ENCODE measurements at regions not wholly inside any gene's neighbourhood (a gene's known extent, or its start where the extent isn't known, plus 50 kb on each side); places are given as distances from the start of the nearest gene placed in this dataset.

DNA sequence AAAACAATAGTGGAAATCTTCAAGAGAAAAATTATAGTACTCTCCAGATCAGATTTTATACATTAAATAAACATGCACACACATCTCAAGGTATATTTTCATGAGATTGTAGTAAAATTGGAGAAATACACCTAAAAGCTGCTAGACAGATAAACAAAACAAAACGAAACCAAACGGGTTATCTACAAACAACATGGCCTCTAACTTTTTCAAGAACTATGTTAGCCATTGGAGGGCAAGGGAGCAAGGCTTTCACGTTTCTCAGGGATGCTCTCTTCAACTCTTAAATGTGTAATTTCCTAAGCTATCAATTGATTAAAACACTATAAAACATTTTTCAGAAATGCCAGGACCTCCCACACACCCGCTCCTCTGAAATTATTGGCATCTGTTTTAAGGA lies 1262.4 kb upstream of the PCDH20 start (continued):
- TF ChIP-seq, protein P1, sequence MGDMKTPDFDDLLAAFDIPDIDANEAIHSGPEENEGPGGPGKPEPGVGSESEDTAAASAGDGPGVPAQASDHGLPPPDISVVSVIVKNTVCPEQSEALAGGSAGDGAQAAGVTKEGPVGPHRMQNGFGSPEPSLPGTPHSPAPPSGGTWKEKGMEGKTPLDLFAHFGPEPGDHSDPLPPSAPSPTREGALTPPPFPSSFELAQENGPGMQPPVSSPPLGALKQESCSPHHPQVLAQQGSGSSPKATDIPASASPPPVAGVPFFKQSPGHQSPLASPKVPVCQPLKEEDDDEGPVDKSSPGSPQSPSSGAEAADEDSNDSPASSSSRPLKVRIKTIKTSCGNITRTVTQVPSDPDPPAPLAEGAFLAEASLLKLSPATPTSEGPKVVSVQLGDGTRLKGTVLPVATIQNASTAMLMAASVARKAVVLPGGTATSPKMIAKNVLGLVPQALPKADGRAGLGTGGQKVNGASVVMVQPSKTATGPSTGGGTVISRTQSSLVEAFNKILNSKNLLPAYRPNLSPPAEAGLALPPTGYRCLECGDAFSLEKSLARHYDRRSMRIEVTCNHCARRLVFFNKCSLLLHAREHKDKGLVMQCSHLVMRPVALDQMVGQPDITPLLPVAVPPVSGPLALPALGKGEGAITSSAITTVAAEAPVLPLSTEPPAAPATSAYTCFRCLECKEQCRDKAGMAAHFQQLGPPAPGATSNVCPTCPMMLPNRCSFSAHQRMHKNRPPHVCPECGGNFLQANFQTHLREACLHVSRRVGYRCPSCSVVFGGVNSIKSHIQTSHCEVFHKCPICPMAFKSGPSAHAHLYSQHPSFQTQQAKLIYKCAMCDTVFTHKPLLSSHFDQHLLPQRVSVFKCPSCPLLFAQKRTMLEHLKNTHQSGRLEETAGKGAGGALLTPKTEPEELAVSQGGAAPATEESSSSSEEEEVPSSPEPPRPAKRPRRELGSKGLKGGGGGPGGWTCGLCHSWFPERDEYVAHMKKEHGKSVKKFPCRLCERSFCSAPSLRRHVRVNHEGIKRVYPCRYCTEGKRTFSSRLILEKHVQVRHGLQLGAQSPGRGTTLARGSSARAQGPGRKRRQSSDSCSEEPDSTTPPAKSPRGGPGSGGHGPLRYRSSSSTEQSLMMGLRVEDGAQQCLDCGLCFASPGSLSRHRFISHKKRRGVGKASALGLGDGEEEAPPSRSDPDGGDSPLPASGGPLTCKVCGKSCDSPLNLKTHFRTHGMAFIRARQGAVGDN (IDR thresholded peaks at IDR 0.05): no peak
- TF ChIP-seq NFYB (IDR thresholded peaks at IDR 0.05; ENCODE audit: insufficient read depth, low read depth, low read length): no peak

DNA sequence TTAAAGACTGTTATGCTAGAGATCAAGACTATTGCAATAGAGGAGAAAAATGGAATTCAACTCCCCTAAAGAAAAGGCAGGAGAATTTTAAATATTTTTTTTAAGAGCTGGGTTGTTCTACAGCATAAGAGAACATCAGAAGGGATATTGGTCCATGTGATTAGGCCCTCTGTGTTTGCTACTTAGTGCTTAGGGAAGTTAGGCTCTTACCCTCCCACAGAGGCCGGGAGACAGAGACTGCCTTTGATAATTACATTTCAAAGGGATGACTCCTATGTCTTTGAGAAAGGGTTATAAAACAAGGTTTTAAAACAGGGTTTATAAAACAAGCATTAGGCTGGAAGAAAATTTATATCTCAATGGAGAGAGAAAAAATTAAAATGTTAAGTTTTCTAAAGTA lies 1248.1 kb upstream of the PCDH20 start:
- Histone ChIP-seq H3K27ac (ENCODE audit: control insufficient read depth, insufficient read depth) (no peak overlapping the region), H2AFZ (ENCODE audit: control insufficient read depth, low read depth, low read length) (no peak overlapping the region), H3K79me2 (ENCODE audit: control insufficient read depth, insufficient read depth, low read length) (no peaks in the 10 kb centered on the region), H3K4me1 (ENCODE audit: control insufficient read depth, insufficient read depth, low read length) (no peaks in the 10 kb centered on the region), H3K9ac (ENCODE audit: control insufficient read depth, insufficient read depth, low read length) (no peak overlapping the region), H4K20me1 (ENCODE audit: control insufficient read depth, insufficient read depth) (no peaks in the 10 kb centered on the region), H3K4me2 (ENCODE audit: control insufficient read depth, insufficient read depth) (no peak overlapping the region), H3K4me3 (no peak overlapping the region), H3K9me3 (replicated peaks; ENCODE audit: control insufficient read depth, insufficient read depth, low read length) (no peaks in the 10 kb centered on the region), H3K36me3 (ENCODE audit: control insufficient read depth in 2 of 2, insufficient read depth in 2 of 2, low read length in 1 of 2) (no peaks in the 10 kb centered on the region), H3K27me3 (replicated peaks in 1 of 2; ENCODE audit: control insufficient read depth in 2 of 2, insufficient read depth in 2 of 2, low read length in 1 of 2) (no peaks in the 10 kb centered on the region)
- FAIRE-seq (no peak), DNase-seq (ENCODE audit: low read depth, low spot score) (no peak), ATAC-seq (no peak)
- POLR2A ChIA-PET: no interaction called here
- BruUV-seq (replicated peaks): no TSS peak
- SMC1A ChIA-PET (ENCODE audit: uncharacterized antibody, unreplicated experiment): no interaction called here
- in situ Hi-C loops (cut with MboI) (no loop called here), intact Hi-C loops (cut with micrococcal nuclease; ENCODE audit: unreplicated experiment) (no loop called here)
- RAD21 ChIA-PET (ENCODE audit: unreplicated experiment): no interaction called here
- CTCF ChIA-PET: no interaction called here
- 56% methylated on average over 1 of the region's 1 CpG for WGBS (ENCODE audit: insufficient coverage, insufficient replicate concordance, low lambda C conversion rate, missing lambda C conversion rate)
- TF ChIP-seq, protein P2, sequence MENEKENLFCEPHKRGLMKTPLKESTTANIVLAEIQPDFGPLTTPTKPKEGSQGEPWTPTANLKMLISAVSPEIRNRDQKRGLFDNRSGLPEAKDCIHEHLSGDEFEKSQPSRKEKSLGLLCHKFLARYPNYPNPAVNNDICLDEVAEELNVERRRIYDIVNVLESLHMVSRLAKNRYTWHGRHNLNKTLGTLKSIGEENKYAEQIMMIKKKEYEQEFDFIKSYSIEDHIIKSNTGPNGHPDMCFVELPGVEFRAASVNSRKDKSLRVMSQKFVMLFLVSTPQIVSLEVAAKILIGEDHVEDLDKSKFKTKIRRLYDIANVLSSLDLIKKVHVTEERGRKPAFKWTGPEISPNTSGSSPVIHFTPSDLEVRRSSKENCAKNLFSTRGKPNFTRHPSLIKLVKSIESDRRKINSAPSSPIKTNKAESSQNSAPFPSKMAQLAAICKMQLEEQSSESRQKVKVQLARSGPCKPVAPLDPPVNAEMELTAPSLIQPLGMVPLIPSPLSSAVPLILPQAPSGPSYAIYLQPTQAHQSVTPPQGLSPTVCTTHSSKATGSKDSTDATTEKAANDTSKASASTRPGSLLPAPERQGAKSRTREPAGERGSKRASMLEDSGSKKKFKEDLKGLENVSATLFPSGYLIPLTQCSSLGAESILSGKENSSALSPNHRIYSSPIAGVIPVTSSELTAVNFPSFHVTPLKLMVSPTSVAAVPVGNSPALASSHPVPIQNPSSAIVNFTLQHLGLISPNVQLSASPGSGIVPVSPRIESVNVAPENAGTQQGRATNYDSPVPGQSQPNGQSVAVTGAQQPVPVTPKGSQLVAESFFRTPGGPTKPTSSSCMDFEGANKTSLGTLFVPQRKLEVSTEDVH (IDR thresholded peaks at IDR 0.05; ENCODE audit: low read depth, partially characterized antibody): no peak
- no peak for TF ChIP-seq RBBP5 (conservative IDR thresholded peaks at IDR 0.05)
- TF ChIP-seq SMAD5 (IDR thresholded peaks at IDR 0.05; ENCODE audit: low read depth): no peak
- TF ChIP-seq, protein P3, sequence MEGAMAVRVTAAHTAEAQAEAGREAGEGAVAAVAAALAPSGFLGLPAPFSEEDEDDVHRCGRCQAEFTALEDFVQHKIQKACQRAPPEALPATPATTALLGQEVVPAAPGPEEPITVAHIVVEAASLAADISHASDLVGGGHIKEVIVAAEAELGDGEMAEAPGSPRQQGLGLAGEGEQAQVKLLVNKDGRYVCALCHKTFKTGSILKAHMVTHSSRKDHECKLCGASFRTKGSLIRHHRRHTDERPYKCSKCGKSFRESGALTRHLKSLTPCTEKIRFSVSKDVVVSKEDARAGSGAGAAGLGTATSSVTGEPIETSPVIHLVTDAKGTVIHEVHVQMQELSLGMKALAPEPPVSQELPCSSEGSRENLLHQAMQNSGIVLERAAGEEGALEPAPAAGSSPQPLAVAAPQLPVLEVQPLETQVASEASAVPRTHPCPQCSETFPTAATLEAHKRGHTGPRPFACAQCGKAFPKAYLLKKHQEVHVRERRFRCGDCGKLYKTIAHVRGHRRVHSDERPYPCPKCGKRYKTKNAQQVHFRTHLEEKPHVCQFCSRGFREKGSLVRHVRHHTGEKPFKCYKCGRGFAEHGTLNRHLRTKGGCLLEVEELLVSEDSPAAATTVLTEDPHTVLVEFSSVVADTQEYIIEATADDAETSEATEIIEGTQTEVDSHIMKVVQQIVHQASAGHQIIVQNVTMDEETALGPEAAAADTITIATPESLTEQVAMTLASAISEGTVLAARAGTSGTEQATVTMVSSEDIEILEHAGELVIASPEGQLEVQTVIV (IDR thresholded peaks at IDR 0.05; ENCODE audit: borderline replicate concordance, partially characterized antibody): no peak
- TF ChIP-seq BRCA1 (IDR thresholded peaks at IDR 0.05; ENCODE audit: low read depth, low read length): no peak
- no peak for TF ChIP-seq HDGF (IDR thresholded peaks at IDR 0.05)
